DND-41 (cell line): ENCODE measurements at regions not wholly inside any gene's neighbourhood (a gene's known extent, or its start where the extent isn't known, plus 50 kb on each side); places are given as distances from the start of the nearest gene placed in this dataset.

ENCODE experiments used
- ATAC-seq: fragments of 200-7000 bp; cut with Tn5 transposase; 3 replicates; pipeline ENCODE4 v1.9.1; 2021; ENCODE audit warnings: low read depth; ENCODE audit not compliant: insufficient read depth
- DNase-seq: peaks from one replicate; pipeline ENCODE4 v3.0.0-alpha.2; 2020
- H2AFZ ChIP-seq: 2 replicates; pipeline ENCODE4 v1.6.0; 2012; ENCODE audit warnings: low read depth, low read length
- H3K27ac ChIP-seq: 2 replicates; pipeline ENCODE4 v1.5.1; 2012; ENCODE audit warnings: low read length, inconsistent platforms
- H3K27me3 ChIP-seq: fragments of 200-600 bp; sonication (generic); 2 replicates; pipeline ENCODE4 v1.6.0; 2012; ENCODE audit warnings: low read length, mild to moderate bottlenecking, inconsistent platforms; ENCODE audit not compliant: insufficient read depth, poor library complexity
- H3K36me3 ChIP-seq: 2 replicates; pipeline ENCODE4 v1.5.1; 2012; ENCODE audit warnings: low read length, inconsistent platforms; ENCODE audit not compliant: insufficient read depth
- H3K4me1 ChIP-seq: 2 replicates; pipeline ENCODE4 v1.5.1; 2012; ENCODE audit warnings: mild to moderate bottlenecking, low read length; ENCODE audit not compliant: insufficient read depth
- H3K4me2 ChIP-seq: 2 replicates; pipeline ENCODE4 v1.6.0; 2012; ENCODE audit warnings: mild to moderate bottlenecking, moderate library complexity, low read length, inconsistent platforms; ENCODE audit not compliant: insufficient read depth
- H3K4me3 ChIP-seq, 2 experiments: fragments of 200-600 bp in 1 of 2; shearing (Covaris generic) in 1 of 2; 2 replicates each; pipeline ENCODE4 v1.5.1; 2012 to 2016; ENCODE audit warnings: inconsistent platforms in 2 of 2, low read length in 2 of 2, mild to moderate bottlenecking in 2 of 2, low read depth in 1 of 2, moderate library complexity in 1 of 2
- H3K79me2 ChIP-seq: 2 replicates; pipeline ENCODE4 v1.6.0; 2012; ENCODE audit warnings: low read length, inconsistent platforms; ENCODE audit not compliant: insufficient read depth
- H3K9ac ChIP-seq: 2 replicates; pipeline ENCODE4 v1.6.0; 2012; ENCODE audit warnings: low read depth, mild to moderate bottlenecking, inconsistent platforms, low read length, moderate library complexity
- H3K9me3 ChIP-seq: 2 replicates; pipeline ENCODE4 v1.5.1; 2012; ENCODE audit warnings: low read length, moderate library complexity, mild to moderate bottlenecking, inconsistent platforms; ENCODE audit not compliant: insufficient read depth, severe bottlenecking
- H4K20me1 ChIP-seq: 2 replicates; pipeline ENCODE4 v1.6.0; 2012; ENCODE audit warnings: low read length; ENCODE audit not compliant: insufficient read depth
- EZH2 ChIP-seq: IDR thresholded peaks from 3 replicates; pipeline ENCODE4 v1.6.1; 2012; ENCODE audit warnings: borderline replicate concordance, low read depth, mild to moderate bottlenecking, moderate library complexity, low read length, inconsistent platforms; ENCODE audit not compliant: severe bottlenecking
- TF ChIP-seq, protein P1 (sequence below): IDR thresholded peaks from 2 replicates; pipeline ENCODE4 v1.5.1; 2012; ENCODE audit warnings: borderline replicate concordance, low read length, moderate library complexity, mild to moderate bottlenecking; ENCODE audit not compliant: poor library complexity, severe bottlenecking; ENCODE audit errors: extremely low read depth

DNA sequence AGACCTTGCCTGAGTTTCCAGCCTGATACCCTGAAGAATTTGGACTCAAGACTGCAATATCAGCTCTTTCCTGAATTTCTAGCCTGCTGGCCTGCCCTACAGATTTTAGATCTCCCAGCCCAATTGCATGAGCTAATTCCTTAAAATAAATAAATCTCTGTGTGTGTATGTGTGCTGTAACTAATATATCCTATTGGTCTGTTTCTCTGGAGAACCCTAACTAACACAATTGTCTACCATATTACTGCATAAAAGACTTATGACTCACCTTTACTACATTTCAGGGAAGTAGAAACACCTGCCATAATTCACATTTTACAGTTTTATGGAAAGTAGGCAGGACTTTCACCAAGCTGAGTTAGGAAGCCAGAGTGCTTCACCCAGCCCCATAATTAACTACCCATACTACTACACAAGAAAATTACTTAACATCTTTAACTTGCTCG lies 90.7 kb upstream of the BEND6 start:
- no peak for DNase-seq
- Histone ChIP-seq H3K4me3 (no peak overlapping the region), H3K36me3 (no peaks in the 10 kb centered on the region), H3K27me3 (peaks cover 3% of the 10 kb centered on the region), H3K9me3 (no peaks in the 10 kb centered on the region), H3K79me2 (no peaks in the 10 kb centered on the region), H3K27ac (no peak overlapping the region), H2AFZ (no peak overlapping the region), H3K9ac (no peak overlapping the region), H3K4me1 (no peaks in the 10 kb centered on the region), H3K4me2 (no peak overlapping the region), H4K20me1 (no peaks in the 10 kb centered on the region)
- TF ChIP-seq, protein P1, sequence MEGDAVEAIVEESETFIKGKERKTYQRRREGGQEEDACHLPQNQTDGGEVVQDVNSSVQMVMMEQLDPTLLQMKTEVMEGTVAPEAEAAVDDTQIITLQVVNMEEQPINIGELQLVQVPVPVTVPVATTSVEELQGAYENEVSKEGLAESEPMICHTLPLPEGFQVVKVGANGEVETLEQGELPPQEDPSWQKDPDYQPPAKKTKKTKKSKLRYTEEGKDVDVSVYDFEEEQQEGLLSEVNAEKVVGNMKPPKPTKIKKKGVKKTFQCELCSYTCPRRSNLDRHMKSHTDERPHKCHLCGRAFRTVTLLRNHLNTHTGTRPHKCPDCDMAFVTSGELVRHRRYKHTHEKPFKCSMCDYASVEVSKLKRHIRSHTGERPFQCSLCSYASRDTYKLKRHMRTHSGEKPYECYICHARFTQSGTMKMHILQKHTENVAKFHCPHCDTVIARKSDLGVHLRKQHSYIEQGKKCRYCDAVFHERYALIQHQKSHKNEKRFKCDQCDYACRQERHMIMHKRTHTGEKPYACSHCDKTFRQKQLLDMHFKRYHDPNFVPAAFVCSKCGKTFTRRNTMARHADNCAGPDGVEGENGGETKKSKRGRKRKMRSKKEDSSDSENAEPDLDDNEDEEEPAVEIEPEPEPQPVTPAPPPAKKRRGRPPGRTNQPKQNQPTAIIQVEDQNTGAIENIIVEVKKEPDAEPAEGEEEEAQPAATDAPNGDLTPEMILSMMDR, result no peak
- no peak for TF ChIP-seq EZH2
- no peak for ATAC-seq

DNA sequence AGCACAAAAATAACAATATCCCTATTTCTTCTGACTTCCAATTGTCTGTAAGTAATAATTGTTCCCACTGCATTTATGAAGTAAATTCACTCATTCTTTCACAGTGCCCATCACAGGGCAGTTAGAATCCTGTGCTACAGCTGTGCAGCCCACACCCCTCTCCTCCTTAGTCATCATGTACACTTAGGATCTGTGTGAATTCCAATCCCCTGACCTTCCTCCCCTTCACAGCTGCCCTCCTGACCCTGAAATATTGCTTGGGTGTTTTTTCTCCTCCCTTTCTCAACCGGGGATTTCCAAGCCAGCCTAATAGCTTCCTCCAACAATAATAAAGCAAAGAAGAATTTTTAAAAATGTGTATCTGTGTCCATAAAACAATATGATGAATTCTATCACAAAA lies 91.5 kb upstream of the BEND6 start:
- no peak overlapping the region for H3K9ac ChIP-seq
- no peak overlapping the region for H2AFZ ChIP-seq
- H3K27ac ChIP-seq, result no peak overlapping the region
- no peaks in the 10 kb centered on the region for H3K9me3 ChIP-seq
- H3K4me2 ChIP-seq, result no peak overlapping the region
- DNase-seq (no peak), ATAC-seq (no peak)
- TF ChIP-seq, protein P1, result no peak
- no peak for TF ChIP-seq EZH2
- no peaks in the 10 kb centered on the region for H3K79me2 ChIP-seq
- no peaks in the 10 kb centered on the region for H3K4me1 ChIP-seq
- H3K4me3 ChIP-seq, result no peak overlapping the region
- no peaks in the 10 kb centered on the region for H4K20me1 ChIP-seq
- peaks cover 3% of the 10 kb centered on the region for H3K27me3 ChIP-seq
- no peaks in the 10 kb centered on the region for H3K36me3 ChIP-seq

DNA sequence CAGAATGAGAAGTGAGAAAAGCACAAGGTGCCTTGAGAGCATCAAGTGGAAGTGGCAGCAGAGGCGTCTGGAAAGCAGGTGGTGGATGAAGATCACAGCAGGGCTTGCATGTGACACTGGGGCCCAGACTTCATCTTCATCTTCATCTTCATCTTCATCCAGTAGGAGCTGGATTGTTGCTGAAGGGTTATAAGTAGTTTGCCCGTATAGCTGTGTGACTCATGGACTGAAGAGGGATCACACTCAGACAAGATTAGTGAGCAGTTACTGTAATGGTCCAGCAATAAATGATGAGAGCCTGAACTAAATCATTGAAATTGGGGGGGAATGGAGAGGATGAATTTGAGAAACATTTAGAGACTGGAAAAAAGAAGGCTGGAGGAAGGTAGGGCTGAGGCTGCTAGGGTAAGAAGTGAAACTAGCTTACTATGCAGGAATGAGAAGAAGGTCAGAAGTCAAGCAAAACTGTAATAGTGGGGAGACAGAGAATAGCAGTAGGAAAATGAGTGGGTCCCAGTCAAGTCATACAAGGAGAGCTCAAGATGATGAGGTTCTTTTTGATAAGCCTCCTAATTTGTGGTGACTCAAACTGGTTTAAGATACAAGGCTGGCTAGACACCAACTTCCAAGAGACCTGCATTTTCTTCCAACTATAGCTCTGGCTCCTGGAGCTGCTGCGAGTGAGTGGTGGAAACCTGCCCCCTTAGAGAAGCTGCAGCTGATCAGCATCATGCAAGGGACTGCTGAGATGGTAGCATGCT lies 92.3 kb upstream of the BEND6 start:
- H4K20me1 ChIP-seq, result no peaks in the 10 kb centered on the region
- no peaks in the 10 kb centered on the region for H3K4me1 ChIP-seq
- H3K36me3 ChIP-seq, result no peaks in the 10 kb centered on the region
- no peaks in the 10 kb centered on the region for H3K79me2 ChIP-seq
- no peak for ATAC-seq
- no peak overlapping the region for H3K27ac ChIP-seq
- no peak overlapping the region for H2AFZ ChIP-seq
- no peak for TF ChIP-seq EZH2
- TF ChIP-seq, protein P1, result no peak
- H3K4me2 ChIP-seq, result no peak overlapping the region
- H3K9ac ChIP-seq, result no peak overlapping the region
- H3K4me3 ChIP-seq, result no peak overlapping the region
- no peak for DNase-seq
- no peaks in the 10 kb centered on the region for H3K9me3 ChIP-seq
- H3K27me3 ChIP-seq, result peaks cover 3% of the 10 kb centered on the region
